ENCODE measurements at regions not wholly inside any gene's neighbourhood (a gene's known extent, or its start where the extent isn't known, plus 50 kb on each side); places are given as distances from the start of the nearest gene placed in this dataset.

DNA sequence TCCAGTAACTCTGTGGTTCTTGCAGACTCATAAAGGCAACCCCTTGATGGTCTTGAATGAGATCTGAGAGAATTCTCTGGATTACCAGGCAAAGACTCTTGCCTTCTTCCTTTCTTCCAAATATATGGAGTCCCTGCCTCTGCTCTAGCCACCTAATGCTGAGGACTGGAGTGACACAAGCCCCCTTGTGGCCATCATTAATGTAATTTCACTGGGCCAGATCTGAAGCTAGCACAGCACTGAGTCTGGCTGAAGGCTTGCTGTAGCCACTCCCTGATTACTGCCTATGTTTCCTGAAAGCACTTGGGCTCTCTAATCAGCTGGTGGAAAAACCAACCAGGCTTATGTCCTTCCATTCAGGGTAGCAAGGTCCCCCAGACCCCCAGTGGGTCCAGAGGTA is 559.3 kb upstream of the IRAK1BP1 start:
- Histone ChIP-seq H3K79me2 (ENCODE audit: control insufficient read depth, insufficient read depth, low read length) (no peaks in the 10 kb centered on the region), H2AFZ (ENCODE audit: low read length) (no peak overlapping the region), H3K9ac (ENCODE audit: insufficient read depth, low read length) (no peak overlapping the region), H3K9me3 (ENCODE audit: control insufficient read depth, insufficient read depth, low read depth, low read length) (no peaks in the 10 kb centered on the region), H3K4me2 (ENCODE audit: extremely low read depth, insufficient read depth, low read length) (no peak overlapping the region), H3K4me3 (replicated peaks in 1 of 4; ENCODE audit: control extremely low read depth in 1 of 4, insufficient read depth in 1 of 4, low read depth in 3 of 4, low read length in 4 of 4) (no peak overlapping the region), H3K36me3 (ENCODE audit: control insufficient read depth, insufficient read depth, low read length) (no peaks in the 10 kb centered on the region), H4K20me1 (ENCODE audit: control insufficient read depth, extremely low read depth, insufficient read depth, low read length) (no peaks in the 10 kb centered on the region), H3K27me3 (ENCODE audit: control insufficient read depth, insufficient read depth, low read length) (no peaks in the 10 kb centered on the region), H3K27ac (ENCODE audit: insufficient read depth, low read length) (no peak overlapping the region), H3K4me1 (ENCODE audit: control insufficient read depth, extremely low read depth, insufficient read depth, low read length) (no peaks in the 10 kb centered on the region)
- TF ChIP-seq EZH2 (IDR thresholded peaks at IDR 0.05; ENCODE audit: low read length, missing control alignments) = no peak
- TF ChIP-seq, protein P1, sequence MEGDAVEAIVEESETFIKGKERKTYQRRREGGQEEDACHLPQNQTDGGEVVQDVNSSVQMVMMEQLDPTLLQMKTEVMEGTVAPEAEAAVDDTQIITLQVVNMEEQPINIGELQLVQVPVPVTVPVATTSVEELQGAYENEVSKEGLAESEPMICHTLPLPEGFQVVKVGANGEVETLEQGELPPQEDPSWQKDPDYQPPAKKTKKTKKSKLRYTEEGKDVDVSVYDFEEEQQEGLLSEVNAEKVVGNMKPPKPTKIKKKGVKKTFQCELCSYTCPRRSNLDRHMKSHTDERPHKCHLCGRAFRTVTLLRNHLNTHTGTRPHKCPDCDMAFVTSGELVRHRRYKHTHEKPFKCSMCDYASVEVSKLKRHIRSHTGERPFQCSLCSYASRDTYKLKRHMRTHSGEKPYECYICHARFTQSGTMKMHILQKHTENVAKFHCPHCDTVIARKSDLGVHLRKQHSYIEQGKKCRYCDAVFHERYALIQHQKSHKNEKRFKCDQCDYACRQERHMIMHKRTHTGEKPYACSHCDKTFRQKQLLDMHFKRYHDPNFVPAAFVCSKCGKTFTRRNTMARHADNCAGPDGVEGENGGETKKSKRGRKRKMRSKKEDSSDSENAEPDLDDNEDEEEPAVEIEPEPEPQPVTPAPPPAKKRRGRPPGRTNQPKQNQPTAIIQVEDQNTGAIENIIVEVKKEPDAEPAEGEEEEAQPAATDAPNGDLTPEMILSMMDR (conservative IDR thresholded peaks at IDR 0.05 in 1 of 2, IDR thresholded peaks at IDR 0.05 in 1 of 2; ENCODE audit: low read depth in 1 of 2, low read length in 2 of 2) = no peak
- no peak for DNase-seq (ENCODE audit: low read depth in 2 of 2)

DNA sequence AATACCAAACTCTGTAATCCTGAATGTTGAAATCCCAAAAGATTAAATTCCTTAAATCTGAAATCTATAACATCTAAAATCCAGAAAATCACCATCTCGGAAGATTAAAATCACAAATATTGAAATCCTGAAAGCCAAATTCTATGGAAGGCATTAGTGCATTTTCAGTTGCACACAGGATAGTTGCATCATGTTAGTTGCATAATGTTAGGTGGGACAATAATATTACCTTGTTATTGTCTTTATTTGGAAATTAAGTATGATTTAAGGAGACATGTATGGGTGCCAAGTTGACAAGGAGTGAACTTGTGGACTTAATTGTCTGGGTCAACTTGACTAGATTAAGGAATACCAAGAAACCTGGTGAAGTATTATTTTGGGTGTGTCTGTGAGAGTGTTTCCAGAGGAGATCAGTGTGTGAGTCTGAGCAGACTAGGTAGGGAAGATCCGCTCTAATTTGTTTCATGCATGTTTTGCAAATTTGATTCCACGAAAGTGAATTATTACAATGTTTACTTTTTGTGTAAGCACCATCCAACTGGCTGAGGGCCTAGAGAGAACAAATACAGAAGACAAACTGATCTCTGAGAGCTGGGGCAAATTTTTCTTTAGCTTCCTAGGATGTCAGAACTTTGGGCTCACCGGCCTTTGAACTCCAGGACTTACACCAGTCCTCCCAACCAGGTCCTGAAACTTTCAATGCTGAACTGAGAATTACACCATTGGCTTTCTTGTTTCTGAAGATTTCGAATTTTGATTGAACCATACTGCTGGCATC is 545.1 kb upstream of the IRAK1BP1 start:
- H3K4me2 ChIP-seq (ENCODE audit: extremely low read depth, insufficient read depth, low read length) = no peak overlapping the region
- H3K79me2 ChIP-seq (ENCODE audit: control insufficient read depth, insufficient read depth, low read length) = no peaks in the 10 kb centered on the region
- H3K4me1 ChIP-seq (ENCODE audit: control insufficient read depth, extremely low read depth, insufficient read depth, low read length) = no peaks in the 10 kb centered on the region
- H4K20me1 ChIP-seq (ENCODE audit: control insufficient read depth, extremely low read depth, insufficient read depth, low read length) = no peaks in the 10 kb centered on the region
- no peak overlapping the region for H3K9ac ChIP-seq (ENCODE audit: insufficient read depth, low read length)
- H3K27ac ChIP-seq (ENCODE audit: insufficient read depth, low read length) = no peak overlapping the region
- no peak overlapping the region for H3K4me3 ChIP-seq (replicated peaks in 1 of 4; ENCODE audit: control extremely low read depth in 1 of 4, insufficient read depth in 1 of 4, low read depth in 3 of 4, low read length in 4 of 4)
- TF ChIP-seq, protein P1 (conservative IDR thresholded peaks at IDR 0.05 in 1 of 2, IDR thresholded peaks at IDR 0.05 in 1 of 2; ENCODE audit: low read depth in 1 of 2, low read length in 2 of 2) = no peak
- TF ChIP-seq EZH2 (IDR thresholded peaks at IDR 0.05; ENCODE audit: low read length, missing control alignments) = no peak
- no peak for DNase-seq (ENCODE audit: low read depth in 2 of 2)
- H3K27me3 ChIP-seq (ENCODE audit: control insufficient read depth, insufficient read depth, low read length) = no peaks in the 10 kb centered on the region
- no peaks in the 10 kb centered on the region for H3K36me3 ChIP-seq (ENCODE audit: control insufficient read depth, insufficient read depth, low read length)
- no peaks in the 10 kb centered on the region for H3K9me3 ChIP-seq (ENCODE audit: control insufficient read depth, insufficient read depth, low read depth, low read length)
- H2AFZ ChIP-seq (ENCODE audit: low read length) = no peak overlapping the region

DNA sequence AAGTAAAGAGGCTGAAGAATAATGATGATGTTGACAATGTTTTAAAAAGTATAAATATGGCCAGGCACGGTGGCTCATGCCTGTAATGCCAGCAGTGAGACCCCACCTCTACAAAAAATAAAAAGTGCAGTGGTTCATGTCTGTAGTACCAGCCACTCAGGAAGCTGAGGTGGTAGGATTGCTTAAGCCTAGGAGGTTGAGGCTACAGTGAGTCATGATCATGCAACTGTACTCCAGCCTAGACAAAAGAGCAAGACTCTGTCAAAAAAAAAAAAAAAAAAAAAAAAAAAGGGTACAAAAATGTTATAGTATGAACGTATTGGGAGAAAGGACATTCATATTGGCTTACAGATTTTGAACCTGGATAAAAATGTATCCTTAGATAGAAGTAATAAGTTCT is 543.1 kb upstream of the IRAK1BP1 start:
- H3K27ac ChIP-seq (ENCODE audit: insufficient read depth, low read length) = no peak overlapping the region
- no peaks in the 10 kb centered on the region for H3K4me1 ChIP-seq (ENCODE audit: control insufficient read depth, extremely low read depth, insufficient read depth, low read length)
- no peaks in the 10 kb centered on the region for H3K79me2 ChIP-seq (ENCODE audit: control insufficient read depth, insufficient read depth, low read length)
- H3K4me3 ChIP-seq (replicated peaks in 1 of 4; ENCODE audit: control extremely low read depth in 1 of 4, insufficient read depth in 1 of 4, low read depth in 3 of 4, low read length in 4 of 4) = no peak overlapping the region
- no peaks in the 10 kb centered on the region for H3K27me3 ChIP-seq (ENCODE audit: control insufficient read depth, insufficient read depth, low read length)
- H3K36me3 ChIP-seq (ENCODE audit: control insufficient read depth, insufficient read depth, low read length) = no peaks in the 10 kb centered on the region
- no peaks in the 10 kb centered on the region for H3K9me3 ChIP-seq (ENCODE audit: control insufficient read depth, insufficient read depth, low read depth, low read length)
- no peak overlapping the region for H2AFZ ChIP-seq (ENCODE audit: low read length)
- DNase-seq (ENCODE audit: low read depth in 2 of 2) = peak in 1 of 2 donors; percentile 39
- no peak overlapping the region for H3K4me2 ChIP-seq (ENCODE audit: extremely low read depth, insufficient read depth, low read length)
- TF ChIP-seq, protein P1 (conservative IDR thresholded peaks at IDR 0.05 in 1 of 2, IDR thresholded peaks at IDR 0.05 in 1 of 2; ENCODE audit: low read depth in 1 of 2, low read length in 2 of 2) = no peak
- no peak for TF ChIP-seq EZH2 (IDR thresholded peaks at IDR 0.05; ENCODE audit: low read length, missing control alignments)
- no peaks in the 10 kb centered on the region for H4K20me1 ChIP-seq (ENCODE audit: control insufficient read depth, extremely low read depth, insufficient read depth, low read length)
- no peak overlapping the region for H3K9ac ChIP-seq (ENCODE audit: insufficient read depth, low read length)

All from fibroblast of lung (primary cell).